GM18499 (cell line): ENCODE measurements at regions not wholly inside any gene's neighbourhood (a gene's known extent, or its start where the extent isn't known, plus 50 kb on each side); places are given as distances from the start of the nearest gene placed in this dataset.

Experiments
- ATAC-seq: cut with Tn5 transposase; IDR thresholded peaks from one replicate; pipeline ENCODE4 v1.9.1; 2021; ENCODE audit warnings: moderate number of reproducible peaks; ENCODE audit not compliant: insufficient read depth, unreplicated experiment

- no peak for ATAC-seq
Measured at GRCh38 chr14:25111061-25111601, 61.2 kb upstream of the STXBP6 start.

- ATAC-seq = no peak
Measured at GRCh38 chr14:25110106-25110505, 60.2 kb upstream of the STXBP6 start.

- ATAC-seq = no peak
Measured at GRCh38 chr14:25108959-25109358, 59.0 kb upstream of the STXBP6 start.

GRCh38 chr14:25108291-25108690, 58.3 kb upstream of the STXBP6 start:
- no peak for ATAC-seq

GRCh38 chr14:25103820-25104219, 53.9 kb upstream of the STXBP6 start:
- ATAC-seq = no peak

GRCh38 chr14:25103271-25103670, 53.3 kb upstream of the STXBP6 start:
- ATAC-seq = no peak

- no peak for ATAC-seq
Measured at GRCh38 chr14:25102788-25103187, 52.8 kb upstream of the STXBP6 start.

- no peak for ATAC-seq
Measured at GRCh38 chr14:25101276-25101675, 51.3 kb upstream of the STXBP6 start.
